Skeletal muscle satellite cell (primary cell): ENCODE measurements at regions not wholly inside any gene's neighbourhood (a gene's known extent, or its start where the extent isn't known, plus 50 kb on each side); places are given as distances from the start of the nearest gene placed in this dataset.

Experiments
- H3K27me3 ChIP-seq: 2 replicates; pipeline ENCODE4 v1.7.0; 2013; ENCODE audit warnings: low read length; ENCODE audit not compliant: control insufficient read depth, insufficient read depth
- H3K36me3 ChIP-seq: 2 replicates; pipeline ENCODE4 v1.7.0; 2013; ENCODE audit warnings: mild to moderate bottlenecking, control low read depth, low read length; ENCODE audit not compliant: insufficient read depth
- H3K4me1 ChIP-seq: 2 replicates; pipeline ENCODE4 v1.7.0; 2013; ENCODE audit warnings: low read length; ENCODE audit not compliant: control insufficient read depth, insufficient read depth
- H3K4me2 ChIP-seq: 2 replicates; pipeline ENCODE4 v1.7.0; 2013; ENCODE audit warnings: mild to moderate bottlenecking, low read length
- H3K4me3 ChIP-seq: 2 replicates; pipeline ENCODE4 v1.7.0; 2013; ENCODE audit warnings: low read length
- H3K9ac ChIP-seq: 2 replicates; pipeline ENCODE4 v1.7.0; 2013; ENCODE audit warnings: mild to moderate bottlenecking, low read depth, low read length, moderate library complexity
- H3K9me3 ChIP-seq: replicated peaks from 2 replicates; pipeline ENCODE4 v1.7.0; 2013; ENCODE audit warnings: mild to moderate bottlenecking, control low read depth, low read length

- H3K27me3 ChIP-seq = no peaks in the 10 kb centered on the region
- H3K9ac ChIP-seq = no peak overlapping the region
- peaks cover 12% of the 10 kb centered on the region for H3K4me1 ChIP-seq
- H3K4me2 ChIP-seq = no peak overlapping the region
- no peaks in the 10 kb centered on the region for H3K9me3 ChIP-seq
- no peaks in the 10 kb centered on the region for H3K36me3 ChIP-seq
- no peak overlapping the region for H3K4me3 ChIP-seq
Observed at GRCh38 chr13:76635232-76636230, 250.7 kb downstream of the KCTD12 start.

DNA sequence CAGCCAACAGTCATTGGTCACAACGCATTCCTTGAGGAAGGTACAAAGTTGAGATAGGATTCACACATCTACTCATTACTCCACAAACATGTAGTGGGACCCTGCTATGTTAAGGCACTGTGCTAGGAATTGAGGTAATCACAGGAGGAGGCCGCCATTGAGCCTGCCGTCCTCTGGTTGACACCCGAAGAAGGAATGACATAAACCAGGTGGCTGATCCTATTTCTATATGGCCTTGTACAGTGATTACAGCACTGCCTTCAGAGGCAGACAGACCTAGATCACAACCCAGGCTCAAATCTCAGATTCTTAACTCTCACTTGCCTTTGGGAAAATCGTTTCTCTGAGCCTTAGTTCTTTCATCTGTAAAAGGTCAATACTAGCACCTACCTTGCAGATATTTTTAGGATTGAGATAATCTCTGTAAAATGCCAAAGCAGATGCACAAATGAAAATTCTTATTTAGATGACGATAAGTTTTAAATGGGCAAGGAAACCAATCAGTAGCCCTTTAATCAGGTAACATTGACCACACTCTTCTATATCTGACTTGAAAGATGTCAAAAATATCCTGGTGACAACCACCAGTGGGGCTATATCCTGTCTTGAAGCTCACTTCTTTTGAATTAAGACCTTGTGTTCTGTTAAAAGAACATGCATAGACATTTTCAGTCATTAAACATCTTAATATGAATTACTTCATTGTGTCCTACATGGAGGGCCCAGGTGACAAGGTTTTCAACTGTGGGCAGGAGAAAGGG, 251.6 kb downstream of the KCTD12 start:
- H3K9ac ChIP-seq = no peak overlapping the region
- H3K9me3 ChIP-seq = no peaks in the 10 kb centered on the region
- H3K4me2 ChIP-seq = no peak overlapping the region
- no peak overlapping the region for H3K4me3 ChIP-seq
- H3K4me1 ChIP-seq = peaks cover 12% of the 10 kb centered on the region
- no peaks in the 10 kb centered on the region for H3K36me3 ChIP-seq
- H3K27me3 ChIP-seq = no peaks in the 10 kb centered on the region

DNA sequence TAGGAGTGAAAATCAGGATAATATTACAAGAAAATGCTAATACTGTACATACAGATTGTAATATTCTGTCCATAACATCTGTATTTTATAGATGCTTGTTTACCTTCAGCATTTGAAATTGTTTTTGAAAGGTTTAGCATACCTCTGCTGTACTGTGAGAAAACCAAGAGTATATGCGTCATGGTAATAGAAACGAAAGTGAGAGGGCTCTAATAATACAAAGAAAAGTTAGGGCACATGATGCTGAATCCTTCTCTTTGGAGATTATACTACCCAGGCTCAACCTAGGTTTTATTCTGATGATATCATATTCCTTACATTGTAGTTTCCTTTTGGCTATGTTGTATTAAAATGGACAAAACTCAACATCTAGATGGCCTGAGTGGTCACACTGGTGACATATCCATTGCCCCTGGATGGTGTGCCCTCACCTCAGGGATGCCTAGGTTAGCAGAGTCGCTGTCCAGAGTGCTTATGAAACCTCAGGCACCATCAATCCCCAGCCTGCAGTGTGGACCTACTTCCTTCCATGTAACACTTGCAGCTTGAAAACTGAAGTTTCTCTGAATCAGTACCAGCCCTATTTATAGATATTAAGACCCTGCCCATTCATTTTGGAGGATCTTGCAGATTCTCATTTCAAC, 253.7 kb downstream of the KCTD12 start:
- H3K9me3 ChIP-seq = no peaks in the 10 kb centered on the region
- H3K36me3 ChIP-seq = no peaks in the 10 kb centered on the region
- no peak overlapping the region for H3K4me3 ChIP-seq
- no peak overlapping the region for H3K9ac ChIP-seq
- peaks cover 4% of the 10 kb centered on the region for H3K4me1 ChIP-seq
- no peak overlapping the region for H3K4me2 ChIP-seq
- no peaks in the 10 kb centered on the region for H3K27me3 ChIP-seq

- Histone ChIP-seq H3K4me3 (no peak overlapping the region), H3K4me2 (no peak overlapping the region), H3K9me3 (peaks cover 3% of the 10 kb centered on the region), H3K27me3 (peaks cover 4% of the 10 kb centered on the region), H3K4me1 (no peaks in the 10 kb centered on the region), H3K36me3 (no peaks in the 10 kb centered on the region), H3K9ac (no peak overlapping the region)
Observed at GRCh38 chr13:76630629-76631230, 255.5 kb downstream of the KCTD12 start.

- H3K27me3 ChIP-seq = peaks cover 4% of the 10 kb centered on the region
- no peaks in the 10 kb centered on the region for H3K4me1 ChIP-seq
- H3K4me2 ChIP-seq = no peak overlapping the region
- no peaks in the 10 kb centered on the region for H3K36me3 ChIP-seq
- H3K4me3 ChIP-seq = no peak overlapping the region
- H3K9ac ChIP-seq = no peak overlapping the region
- peaks cover 3% of the 10 kb centered on the region for H3K9me3 ChIP-seq
Observed at GRCh38 chr13:76622315-76623040, 263.7 kb downstream of the KCTD12 start.

DNA sequence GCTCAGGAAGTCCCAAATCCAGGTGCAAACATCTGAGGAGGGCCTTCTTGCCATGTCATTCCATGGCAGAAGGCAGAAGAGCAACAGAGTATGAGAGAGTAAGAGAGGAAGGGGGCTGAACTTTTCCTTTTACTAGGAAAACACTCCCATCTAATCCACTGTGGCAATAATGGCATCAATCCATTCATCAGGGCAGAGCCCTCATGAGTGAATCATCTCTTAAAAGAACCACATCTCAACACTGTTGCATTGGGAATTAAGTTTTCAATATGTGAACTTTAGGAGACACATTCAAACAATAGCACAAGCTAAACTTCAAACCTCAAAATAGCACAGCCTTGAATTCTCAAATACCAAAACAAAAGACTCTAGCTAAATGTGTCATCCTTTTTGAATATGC, 264.5 kb downstream of the KCTD12 start:
- H3K36me3 ChIP-seq = no peaks in the 10 kb centered on the region

GRCh38 chr13:76620036-76620435, 266.2 kb downstream of the KCTD12 start:
- no peak overlapping the region for H3K9ac ChIP-seq

More for the DNA sequence above, 264.5 kb downstream of the KCTD12 start:
- Histone ChIP-seq H3K9ac (no peak overlapping the region), H3K4me3 (no peak overlapping the region), H3K9me3 (no peaks in the 10 kb centered on the region), H3K4me2 (no peak overlapping the region), H3K27me3 (peaks cover 4% of the 10 kb centered on the region), H3K4me1 (no peaks in the 10 kb centered on the region)

DNA sequence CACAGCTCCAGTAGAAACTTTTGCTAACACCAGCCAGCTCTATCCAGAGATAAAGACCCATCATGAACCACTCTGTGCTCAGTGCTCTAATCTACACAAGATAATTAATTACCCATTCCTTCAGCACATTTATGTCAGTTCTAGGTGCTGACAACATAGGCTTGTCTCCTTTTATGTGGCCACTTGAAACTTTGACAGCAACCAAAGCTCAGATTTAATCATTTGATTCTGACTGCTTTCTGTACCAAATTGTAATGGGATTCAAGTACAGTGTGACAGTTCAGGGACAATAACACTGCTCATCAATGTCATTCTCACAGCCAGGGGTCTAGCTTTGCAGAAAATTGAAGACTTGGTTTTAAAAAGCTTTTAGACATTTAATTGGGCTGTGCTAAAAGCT, 266.6 kb downstream of the KCTD12 start:
- no peak overlapping the region for H3K9ac ChIP-seq
- H3K36me3 ChIP-seq = no peaks in the 10 kb centered on the region
- H3K4me1 ChIP-seq = no peaks in the 10 kb centered on the region
- no peak overlapping the region for H3K4me2 ChIP-seq
- H3K27me3 ChIP-seq = no peaks in the 10 kb centered on the region
- H3K9me3 ChIP-seq = no peaks in the 10 kb centered on the region
- H3K4me3 ChIP-seq = no peak overlapping the region

More at GRCh38 chr13:76620036-76620435, 266.2 kb downstream of the KCTD12 start:
- H3K9me3 ChIP-seq = no peaks in the 10 kb centered on the region
- H3K36me3 ChIP-seq = no peaks in the 10 kb centered on the region
- H3K4me3 ChIP-seq = no peak overlapping the region
- H3K4me2 ChIP-seq = no peak overlapping the region
- H3K4me1 ChIP-seq = no peaks in the 10 kb centered on the region
- no peaks in the 10 kb centered on the region for H3K27me3 ChIP-seq

DNA sequence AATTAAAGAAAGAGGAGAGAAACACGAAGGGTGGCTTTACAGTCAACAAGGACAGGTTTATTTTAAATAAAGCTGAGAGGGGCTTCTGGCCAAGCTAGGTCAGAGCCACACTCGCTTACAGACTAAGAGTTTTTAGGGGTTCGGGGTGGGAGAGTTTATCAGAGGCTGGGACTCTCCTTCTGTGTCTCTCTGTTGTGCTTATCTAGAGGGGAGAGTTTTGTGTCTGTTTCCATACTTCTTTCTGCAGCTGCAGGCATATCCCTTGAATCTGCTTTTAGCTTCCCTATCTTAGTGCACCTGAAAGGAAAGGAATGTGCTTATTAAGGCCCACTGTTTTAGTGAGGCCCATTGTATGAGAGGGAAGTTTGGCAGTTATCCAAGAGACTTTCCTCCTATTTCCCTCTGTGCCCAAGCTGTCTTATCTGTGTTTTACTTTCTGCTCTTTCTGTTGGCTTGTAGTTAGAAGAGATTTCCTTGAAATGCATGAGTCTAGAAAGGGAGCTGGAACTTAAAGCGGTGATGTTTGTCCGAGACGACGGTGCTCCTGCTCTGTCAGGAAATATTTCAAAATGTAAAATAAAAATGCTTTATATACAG, 275.3 kb downstream of the KCTD12 start:
- Histone ChIP-seq H3K4me2 (no peak overlapping the region), H3K4me1 (no peaks in the 10 kb centered on the region), H3K27me3 (no peaks in the 10 kb centered on the region), H3K9ac (no peak overlapping the region), H3K9me3 (no peaks in the 10 kb centered on the region), H3K4me3 (no peak overlapping the region), H3K36me3 (no peaks in the 10 kb centered on the region)

DNA sequence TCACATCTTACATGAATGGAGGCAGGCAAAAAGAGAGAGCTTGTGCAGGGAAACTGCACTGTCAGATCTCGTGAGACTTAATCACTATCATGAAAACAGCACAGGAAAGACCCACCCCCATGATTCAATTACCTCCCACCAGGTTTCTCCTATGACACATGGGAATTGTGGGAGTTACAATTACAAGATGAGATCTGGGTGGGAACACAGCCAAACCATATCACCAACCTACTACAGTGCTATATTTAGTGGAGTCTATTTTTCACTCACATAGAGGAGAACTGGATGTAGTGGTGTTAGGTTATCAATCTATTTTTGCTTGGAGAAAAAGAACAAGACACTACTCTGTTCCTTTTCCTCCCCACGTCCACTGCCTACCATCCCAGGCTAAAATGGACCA, 276.6 kb downstream of the KCTD12 start:
- H3K9ac ChIP-seq = no peak overlapping the region
- no peak overlapping the region for H3K4me2 ChIP-seq
- H3K4me3 ChIP-seq = no peak overlapping the region
- H3K4me1 ChIP-seq = no peaks in the 10 kb centered on the region
- H3K36me3 ChIP-seq = no peaks in the 10 kb centered on the region
- H3K27me3 ChIP-seq = no peaks in the 10 kb centered on the region
- no peaks in the 10 kb centered on the region for H3K9me3 ChIP-seq
